Bone marrow (tissue), 2 donors: ENCODE measurements at regions not wholly inside any gene's neighbourhood (a gene's known extent, or its start where the extent isn't known, plus 50 kb on each side); places are given as distances from the start of the nearest gene placed in this dataset.
"Not testable (repeated sequence)": the region's sequence is repeated elsewhere in the genome, so short reads cannot be mapped to it uniquely, and the experiment has no call there.

ENCODE experiments used
- DNase-seq, 2 donors: peaks; one replicate each; lab custom pipeline; 2025; lab: John Stamatoyannopoulos, UW

DNA sequence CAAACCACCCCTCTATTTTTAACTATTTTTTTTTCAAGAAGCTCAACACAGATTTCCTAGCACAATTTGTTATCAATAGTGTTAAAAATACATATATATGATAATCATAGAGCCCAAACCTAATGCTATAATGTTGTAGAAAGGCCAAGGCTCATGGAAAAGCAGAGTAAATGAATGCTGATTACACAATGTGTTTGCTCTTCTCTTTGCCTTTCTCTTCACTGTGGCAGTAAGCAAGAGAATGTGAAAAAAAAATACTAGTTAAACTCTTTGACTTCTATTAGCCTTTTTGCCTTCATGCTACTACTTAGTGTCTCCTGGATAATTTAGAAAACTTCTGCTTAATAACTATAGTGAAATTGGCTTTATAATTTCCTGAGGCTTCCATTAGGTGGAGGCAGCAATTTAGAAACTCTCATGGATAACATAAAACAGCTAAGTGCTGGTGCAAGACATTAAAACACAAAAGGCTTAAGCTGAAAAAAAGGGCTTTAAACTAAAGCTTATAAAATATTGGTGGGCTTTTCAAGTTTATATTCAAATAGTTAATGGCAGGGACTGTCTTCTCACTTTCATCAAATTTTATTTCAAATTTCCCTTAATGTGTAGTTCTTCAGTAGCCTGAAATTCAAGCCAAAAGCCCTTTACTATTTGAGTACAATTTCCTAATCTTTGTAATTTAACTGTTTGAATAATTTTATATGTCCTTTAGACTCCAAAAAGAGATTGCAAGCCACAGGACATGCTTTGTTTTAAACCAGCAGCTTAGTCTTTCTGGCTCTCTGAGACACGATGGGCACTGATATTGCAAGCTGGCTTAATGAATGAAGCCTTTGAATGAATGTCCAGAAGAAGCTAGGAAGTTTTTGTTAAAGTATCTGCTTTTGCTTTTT, 2031.8 kb upstream of the CDH6 start:
- DNase-seq = no peak

- DNase-seq = no peak
Measured at GRCh38 chr5:29157975-29158374, 2035.5 kb upstream of the CDH6 start.

- DNase-seq = no peak
Measured at GRCh38 chr5:29150840-29151239, 2042.6 kb upstream of the CDH6 start.

DNA sequence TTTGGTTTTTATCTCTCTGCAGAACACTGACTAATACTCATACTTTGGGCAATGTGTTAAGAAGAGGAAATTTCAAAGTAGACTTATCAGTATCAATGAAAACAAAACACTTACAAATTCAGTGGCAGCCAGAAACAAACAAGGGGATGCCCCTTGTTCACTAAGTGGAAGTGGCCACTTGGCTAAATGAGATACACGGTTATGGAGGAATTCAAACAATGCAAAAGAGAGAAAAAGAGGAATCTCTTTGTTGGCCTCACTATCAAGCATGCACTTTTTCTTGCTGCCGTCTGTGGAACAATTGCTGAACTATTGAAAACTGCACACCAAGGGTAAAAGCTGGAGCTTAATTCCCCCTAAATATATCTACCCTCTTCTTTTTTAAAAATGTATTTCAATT, 2044.9 kb upstream of the CDH6 start:
- DNase-seq = no peak

DNA sequence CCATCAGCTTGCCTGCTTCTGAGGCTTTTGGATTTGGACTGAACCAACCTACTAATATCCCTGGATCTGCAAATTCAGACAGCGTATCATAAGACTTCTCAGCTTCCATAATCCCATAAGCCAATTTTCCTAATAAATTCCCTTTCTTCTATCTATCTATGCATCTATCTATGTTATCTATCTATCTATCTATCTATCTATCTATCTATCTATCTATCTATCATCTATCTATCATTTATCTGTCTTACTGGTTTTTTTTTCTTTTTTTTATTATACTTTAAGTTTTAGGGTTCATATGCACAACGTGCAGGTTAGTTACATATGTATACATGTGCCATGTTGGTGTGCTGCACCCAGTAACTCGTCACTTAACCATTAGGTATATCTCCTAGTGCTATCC, 2045.4 kb upstream of the CDH6 start:
- DNase-seq = no peak

DNA sequence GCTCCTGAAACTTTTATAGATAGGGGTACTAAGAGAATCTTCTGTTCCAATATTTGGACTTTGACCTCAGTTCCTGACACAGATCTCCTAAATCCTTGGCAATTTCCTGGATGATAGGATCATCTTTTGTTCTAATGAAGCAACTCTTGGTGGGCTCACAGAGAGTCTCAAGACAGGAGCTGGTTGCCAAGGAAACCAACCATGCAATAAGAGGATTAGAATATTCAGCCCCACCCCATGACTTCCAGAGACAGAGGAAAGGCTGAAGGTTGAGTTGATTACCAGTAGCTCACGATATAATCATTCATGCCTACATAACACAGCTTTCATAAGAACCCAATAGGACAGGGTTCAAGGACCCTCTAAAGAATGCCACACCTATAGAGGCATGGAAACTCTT, 2050.2 kb upstream of the CDH6 start:
- no peak for DNase-seq

DNA sequence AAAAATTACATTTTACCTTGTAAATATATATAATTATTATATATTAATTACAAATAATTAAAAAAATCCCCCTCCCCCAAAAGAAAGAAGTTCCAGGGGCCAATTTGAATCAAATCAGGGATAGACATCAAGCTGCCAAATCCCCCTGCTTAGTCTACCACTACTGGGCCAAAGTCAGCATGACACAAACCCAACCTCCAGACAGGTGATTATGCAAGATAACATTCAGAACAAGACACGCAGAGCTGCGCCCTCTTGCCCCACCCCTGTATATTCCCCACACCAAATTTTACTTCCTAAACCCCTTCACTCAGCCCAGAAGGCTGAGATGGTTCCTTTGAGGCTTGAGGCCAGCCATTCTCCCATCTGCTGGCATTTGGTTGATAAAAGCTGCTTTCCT, 2059.1 kb upstream of the CDH6 start:
- DNase-seq = no peak

DNA sequence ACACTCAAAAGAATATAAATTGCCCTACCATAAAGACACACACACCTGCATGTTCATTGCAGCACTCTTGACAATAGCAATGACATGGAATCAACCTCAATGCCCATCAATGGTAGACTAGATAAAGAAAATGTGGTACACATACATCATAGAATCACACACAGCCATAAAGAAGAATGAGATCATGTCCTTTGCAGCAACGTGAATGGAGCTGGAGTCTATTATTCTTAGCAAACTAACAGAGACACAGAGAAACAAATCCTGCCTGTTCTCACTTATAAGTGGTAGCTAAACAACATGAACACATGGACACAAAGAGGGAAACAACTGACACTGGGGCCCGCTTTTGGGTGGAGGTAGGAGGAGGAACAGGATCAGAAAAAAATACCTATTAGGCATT, 2062.2 kb upstream of the CDH6 start:
- DNase-seq = no peak

- DNase-seq = no peak
Measured at GRCh38 chr5:29130786-29131185, 2062.7 kb upstream of the CDH6 start.

DNA sequence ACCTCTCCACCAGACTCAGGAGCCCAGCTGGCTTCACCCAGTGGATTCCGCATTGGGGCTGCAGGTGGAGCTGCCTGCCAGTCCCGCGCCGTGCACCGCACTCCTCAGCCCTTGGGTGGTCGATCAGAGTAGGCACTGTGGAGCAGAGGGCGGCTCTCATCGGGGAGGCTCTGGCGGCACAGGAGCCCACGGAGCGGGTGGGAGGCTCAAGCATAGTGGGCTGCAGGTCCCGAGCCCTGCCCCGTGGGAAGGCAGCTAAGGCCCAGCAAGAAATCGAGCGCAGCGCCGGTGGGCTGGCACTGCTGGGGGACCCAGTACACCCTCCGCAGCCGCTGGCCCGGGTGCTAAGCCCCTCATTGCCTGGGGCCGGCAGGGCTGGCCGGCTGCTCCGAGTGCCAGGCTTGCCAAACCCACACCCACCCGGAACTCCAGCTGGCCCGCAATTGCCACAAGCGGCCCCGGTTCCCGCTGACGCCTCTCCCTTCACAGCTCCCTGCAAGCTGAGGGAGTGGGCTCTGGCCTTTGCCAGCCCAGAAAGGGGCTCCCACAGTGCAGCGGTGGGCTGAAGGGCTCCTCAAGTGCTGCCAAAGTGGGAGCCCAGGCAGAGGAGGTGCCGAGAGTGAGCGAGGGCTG, 2065.8 kb upstream of the CDH6 start:
- not testable (repeated sequence) for DNase-seq

DNA sequence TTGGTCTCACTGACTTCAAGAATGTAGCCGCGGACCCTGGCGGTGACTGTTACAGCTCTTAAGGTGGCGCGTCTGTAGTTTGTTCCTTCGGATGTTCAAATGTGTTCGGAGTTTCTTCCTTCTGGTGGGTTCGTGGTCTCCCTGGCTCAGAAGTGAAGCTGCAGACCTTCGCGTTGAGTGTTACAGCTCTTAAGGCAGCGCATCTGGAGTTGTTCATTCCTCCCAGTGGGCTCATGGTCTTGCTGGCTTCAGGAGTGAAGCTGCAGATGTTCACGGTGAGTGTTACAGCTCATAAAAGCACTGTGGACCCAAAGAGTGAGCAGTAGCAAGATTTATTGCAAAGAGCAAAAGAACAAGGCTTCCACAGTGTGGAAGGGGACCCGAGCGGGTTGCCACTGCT, 2067.0 kb upstream of the CDH6 start:
- not testable (repeated sequence) for DNase-seq

GRCh38 chr5:29122306-29122705, 2071.2 kb upstream of the CDH6 start:
- no peak for DNase-seq

DNA sequence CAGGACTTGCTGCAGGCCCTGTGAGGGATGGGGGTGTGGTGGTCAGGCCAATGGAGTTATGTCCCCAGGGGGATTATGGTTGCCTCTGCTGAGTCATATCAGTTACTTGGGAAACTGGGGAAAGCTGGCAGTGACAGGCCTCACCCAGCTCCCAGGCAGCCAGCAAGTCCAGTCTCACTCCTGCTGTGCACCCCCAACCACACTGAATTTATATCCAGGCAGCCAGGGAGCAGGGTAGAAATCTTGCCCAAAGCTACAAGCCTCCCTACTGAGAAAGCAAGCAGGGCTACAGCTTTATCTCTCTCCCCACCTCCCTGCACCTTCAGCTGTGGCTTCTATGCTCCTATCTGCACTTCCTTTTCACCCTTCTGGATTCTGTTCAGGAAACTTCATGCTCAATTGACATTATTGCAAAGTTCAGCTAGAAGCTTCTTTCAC, 2076.0 kb upstream of the CDH9 start:
- DNase-seq = no peak

GRCh38 chr5:29113516-29113915, 2075.1 kb upstream of the CDH9 start:
- DNase-seq = no peak

DNA sequence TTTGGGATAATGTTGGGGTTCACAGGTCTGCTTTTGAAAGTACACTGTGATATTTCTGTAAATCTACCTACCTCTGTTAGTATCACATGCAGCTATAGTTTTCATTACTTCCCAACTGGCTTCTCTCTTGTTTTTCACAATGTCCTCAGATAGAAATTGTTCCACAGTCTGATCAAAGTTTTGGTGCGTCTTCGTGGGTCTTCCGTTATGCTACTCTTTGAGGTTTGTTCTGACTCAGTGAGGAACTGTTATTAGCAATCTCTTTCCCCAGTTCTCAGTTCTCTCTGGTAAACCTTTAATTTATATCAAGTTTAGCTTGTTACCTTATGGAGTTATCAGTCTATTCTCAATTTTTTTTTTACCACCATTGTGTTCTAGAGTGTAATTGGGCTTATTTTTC, 2061.2 kb upstream of the CDH9 start:
- DNase-seq = no peak

GRCh38 chr5:29089591-29090130, 2051.3 kb upstream of the CDH9 start:
- no peak for DNase-seq

GRCh38 chr5:29085142-29085541, 2046.8 kb upstream of the CDH9 start:
- no peak for DNase-seq

- DNase-seq = no peak
Measured at GRCh38 chr5:29079771-29080170, 2041.4 kb upstream of the CDH9 start.

DNA sequence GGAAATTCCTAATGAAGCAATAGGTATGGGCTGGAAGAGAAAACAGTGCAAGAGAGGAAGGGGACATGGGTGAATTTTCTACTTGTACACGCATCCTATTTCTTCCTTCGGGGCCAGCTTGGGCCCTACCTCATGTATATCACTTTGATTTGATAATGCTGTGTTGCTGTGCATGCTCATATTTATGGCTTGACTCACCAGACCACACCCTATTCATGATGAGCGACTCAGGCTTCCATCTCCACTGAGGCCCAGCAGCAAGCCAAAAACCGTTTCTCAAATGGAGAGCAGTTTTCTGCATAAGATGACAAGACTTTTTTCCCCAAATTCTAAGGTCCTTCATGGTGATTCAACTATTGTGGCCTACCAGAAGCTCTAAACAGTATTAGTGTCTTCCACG, 2039.1 kb upstream of the CDH9 start:
- no peak for DNase-seq

- DNase-seq = no peak
Measured at GRCh38 chr5:29069104-29069402, 2030.7 kb upstream of the CDH9 start.

DNA sequence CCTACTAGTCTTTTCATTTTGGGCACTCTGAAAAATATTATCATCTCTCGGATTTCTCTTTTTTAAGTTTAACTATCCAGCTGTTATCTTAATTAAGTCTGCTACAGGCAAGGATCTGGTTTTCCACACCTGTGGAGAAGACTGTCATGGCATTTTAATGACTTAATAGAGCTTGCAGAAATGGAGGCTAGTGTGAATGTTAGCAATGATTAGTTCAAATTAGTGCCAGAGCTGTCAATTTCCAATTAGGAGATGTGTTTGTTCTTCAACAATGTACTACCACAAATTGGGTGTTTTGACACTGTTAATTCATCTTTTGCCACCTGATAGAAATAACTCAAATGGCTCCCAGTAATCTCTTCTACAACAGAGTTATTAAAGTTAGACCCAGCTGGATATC, 2023.0 kb upstream of the CDH9 start:
- no peak for DNase-seq

DNA sequence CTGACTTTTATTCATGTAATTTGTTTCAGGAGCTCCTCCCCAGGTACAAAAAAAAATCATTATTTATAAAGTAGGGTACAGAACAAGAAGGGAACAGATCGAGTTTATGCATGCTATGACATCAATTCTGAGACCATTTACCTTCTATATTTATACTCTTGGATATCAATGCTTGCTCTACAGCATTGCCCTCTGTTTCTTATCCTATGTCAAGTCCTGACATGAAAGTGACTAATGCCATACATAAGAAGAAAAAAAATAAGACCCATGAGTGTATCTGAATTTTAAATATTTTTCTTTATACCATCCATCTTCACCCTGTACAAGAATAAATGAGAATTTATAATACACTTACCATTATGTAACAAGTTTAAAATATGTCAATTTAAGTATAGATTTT, 2016.3 kb upstream of the CDH9 start:
- DNase-seq = no peak

DNA sequence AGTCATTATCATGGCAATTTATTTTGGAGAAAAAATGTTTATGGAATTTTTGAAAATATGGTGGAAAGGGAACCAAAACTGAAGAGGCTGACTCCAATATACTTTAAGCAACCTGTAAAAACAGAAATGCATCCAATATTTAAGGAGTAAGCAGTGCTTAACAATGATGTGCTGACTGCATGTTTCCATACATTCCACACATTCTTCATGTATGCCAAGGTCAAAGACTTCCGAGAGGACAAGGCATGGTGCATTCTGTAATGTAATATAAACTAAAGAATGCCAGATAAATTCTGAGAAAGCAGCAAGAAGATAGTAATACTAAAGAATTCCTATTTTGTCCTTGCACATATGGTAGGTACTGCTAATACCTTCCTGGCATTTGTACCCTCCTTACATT, 2015.9 kb upstream of the CDH9 start:
- DNase-seq = no peak

- DNase-seq = no peak
Measured at GRCh38 chr5:29051509-29051908, 2013.1 kb upstream of the CDH9 start.
